Epithelial cell of proximal tubule (primary cell): ENCODE measurements at regions not wholly inside any gene's neighbourhood (a gene's known extent, or its start where the extent isn't known, plus 50 kb on each side); places are given as distances from the start of the nearest gene placed in this dataset.

ENCODE experiments used
- DNase-seq: peaks from one replicate; pipeline ENCODE4 v3.0.0-alpha.2; 2011; ENCODE audit warnings: low read depth
- H3K4me3 ChIP-seq: 2 replicates; pipeline ENCODE4 v1.5.1; 2011; ENCODE audit warnings: low read depth, mild to moderate bottlenecking, low read length
- TF ChIP-seq, protein P1 (sequence below): conservative IDR thresholded peaks from 2 replicates; pipeline ENCODE4 v1.5.1; 2012; ENCODE audit warnings: low read depth, mild to moderate bottlenecking, low read length

- no peak overlapping the region for H3K4me3 ChIP-seq
- TF ChIP-seq, protein P1, sequence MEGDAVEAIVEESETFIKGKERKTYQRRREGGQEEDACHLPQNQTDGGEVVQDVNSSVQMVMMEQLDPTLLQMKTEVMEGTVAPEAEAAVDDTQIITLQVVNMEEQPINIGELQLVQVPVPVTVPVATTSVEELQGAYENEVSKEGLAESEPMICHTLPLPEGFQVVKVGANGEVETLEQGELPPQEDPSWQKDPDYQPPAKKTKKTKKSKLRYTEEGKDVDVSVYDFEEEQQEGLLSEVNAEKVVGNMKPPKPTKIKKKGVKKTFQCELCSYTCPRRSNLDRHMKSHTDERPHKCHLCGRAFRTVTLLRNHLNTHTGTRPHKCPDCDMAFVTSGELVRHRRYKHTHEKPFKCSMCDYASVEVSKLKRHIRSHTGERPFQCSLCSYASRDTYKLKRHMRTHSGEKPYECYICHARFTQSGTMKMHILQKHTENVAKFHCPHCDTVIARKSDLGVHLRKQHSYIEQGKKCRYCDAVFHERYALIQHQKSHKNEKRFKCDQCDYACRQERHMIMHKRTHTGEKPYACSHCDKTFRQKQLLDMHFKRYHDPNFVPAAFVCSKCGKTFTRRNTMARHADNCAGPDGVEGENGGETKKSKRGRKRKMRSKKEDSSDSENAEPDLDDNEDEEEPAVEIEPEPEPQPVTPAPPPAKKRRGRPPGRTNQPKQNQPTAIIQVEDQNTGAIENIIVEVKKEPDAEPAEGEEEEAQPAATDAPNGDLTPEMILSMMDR = no peak
- no peak for DNase-seq
Observed at GRCh38 chr11:70579316-70579955, 181.1 kb downstream of the CTTN start.

DNA sequence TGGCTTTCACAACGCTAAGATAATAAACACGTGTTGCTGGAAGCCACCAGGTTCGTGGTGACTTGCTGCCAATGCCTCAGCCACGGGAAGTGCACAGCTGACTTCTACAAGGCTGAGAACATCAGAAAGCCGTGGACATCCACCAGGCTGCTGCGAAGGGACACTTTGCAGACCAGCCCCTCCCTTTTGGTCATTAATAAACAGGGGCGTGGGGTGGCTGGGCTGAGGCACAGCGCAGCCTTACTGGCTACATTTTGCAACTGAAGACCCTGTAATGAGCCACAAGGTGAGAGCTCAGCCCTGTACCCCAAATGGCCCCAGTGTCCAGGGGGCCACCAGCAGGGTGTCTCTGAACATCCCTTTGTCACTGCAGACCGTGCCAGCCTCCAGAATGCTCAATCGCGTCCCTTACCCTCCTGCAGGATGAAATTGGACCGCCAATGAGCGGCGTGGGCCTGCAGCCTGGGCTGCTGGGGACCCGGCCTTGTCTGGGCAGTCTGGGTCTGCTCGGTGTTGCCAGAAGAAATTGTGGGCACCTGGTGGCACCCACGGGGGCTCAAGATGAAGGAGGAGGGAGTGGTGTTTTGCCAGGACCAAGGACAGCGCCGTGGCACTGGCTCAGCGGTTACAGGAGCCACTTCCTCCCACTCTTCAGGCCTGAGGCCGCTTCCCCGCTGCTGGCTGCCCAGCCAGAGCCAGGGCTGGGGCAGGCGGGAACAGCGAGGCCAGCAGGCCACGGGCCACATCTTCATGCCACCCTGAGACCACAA, 181.9 kb downstream of the CTTN start:
- H3K4me3 ChIP-seq = no peak overlapping the region
- DNase-seq = no peak
- TF ChIP-seq, protein P1 = no peak

DNA sequence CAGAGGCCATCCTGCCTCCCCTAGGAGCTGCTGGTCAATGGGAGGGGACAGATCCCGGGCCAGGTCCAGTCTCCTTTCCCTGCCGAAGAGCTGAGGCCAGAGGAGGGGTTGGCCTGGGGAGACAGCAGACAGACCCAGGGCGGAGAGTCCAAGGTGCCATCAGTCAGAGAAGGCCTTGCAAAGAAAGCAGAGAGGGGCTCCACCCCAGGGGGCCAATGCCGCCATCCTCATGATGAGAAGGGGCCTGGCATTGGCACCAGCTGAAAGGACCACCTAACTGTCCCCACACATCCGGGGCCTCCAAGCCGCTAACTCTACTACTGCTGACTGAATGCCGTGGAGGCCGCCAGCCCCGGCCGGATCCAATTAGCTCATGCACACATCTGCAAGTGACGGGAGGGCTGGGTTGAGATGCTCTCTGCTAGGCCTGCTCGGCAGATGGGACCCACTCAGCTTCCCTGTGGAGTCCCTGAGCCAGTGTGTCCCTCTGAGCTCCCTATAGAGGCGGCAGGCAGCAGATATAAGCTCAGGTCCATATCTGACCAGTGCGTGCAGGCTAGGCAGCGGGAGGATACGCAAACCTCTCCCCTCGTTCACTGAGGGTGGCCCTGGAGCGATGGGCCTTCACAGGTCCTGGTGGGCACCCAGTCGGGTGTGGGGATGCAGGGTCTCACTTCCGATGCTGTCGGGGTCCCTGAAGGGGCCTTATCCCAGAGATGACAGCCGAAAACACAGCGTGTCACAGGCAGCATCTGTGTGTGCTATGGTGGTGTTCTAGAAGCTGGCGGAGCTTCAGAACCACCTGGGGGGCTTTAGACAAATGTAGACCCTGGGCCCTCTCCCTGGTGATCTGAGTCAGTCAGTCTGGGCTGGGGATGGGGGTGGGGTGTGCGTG, 183.9 kb downstream of the CTTN start:
- DNase-seq = no peak
- no peak overlapping the region for H3K4me3 ChIP-seq
- TF ChIP-seq, protein P1 = no peak

DNA sequence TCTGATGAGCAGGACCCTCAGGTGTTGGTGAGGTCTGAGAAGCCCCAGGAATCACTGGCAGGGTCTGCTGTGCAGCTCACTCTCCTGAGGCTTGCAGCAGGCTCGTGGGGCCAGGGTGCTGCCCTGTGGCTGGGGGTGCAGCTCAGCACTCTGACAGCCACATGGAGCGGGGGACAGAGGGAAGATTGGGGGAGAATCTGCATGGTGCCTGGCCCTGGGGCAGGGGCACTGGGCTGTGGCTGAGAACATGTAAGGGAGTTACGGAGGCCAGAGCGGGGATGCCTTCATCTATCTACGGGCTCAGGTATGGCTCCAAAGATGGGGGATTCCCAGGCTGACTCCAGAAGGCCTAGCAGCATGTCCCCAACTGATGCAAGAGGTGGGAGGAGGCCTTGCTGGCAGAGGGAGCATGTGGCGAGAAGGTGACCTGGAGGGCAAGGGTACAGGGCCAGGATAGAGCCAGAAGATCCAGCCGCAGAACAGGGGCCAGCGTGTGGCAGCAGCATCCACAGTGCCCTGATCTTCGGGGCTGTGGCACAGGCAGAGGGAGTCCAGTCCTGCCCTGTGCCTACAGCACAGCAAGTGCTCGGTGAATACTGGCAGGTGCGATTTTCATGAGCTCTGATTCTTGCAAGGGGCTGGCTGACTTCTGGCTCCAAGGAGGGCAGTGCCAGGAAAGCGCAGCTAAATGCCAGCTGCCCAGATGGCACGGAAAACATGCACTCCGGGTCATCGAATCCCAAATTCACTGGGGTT, 184.7 kb downstream of the CTTN start:
- TF ChIP-seq, protein P1 = no peak
- H3K4me3 ChIP-seq = no peak overlapping the region
- DNase-seq = no peak

DNA sequence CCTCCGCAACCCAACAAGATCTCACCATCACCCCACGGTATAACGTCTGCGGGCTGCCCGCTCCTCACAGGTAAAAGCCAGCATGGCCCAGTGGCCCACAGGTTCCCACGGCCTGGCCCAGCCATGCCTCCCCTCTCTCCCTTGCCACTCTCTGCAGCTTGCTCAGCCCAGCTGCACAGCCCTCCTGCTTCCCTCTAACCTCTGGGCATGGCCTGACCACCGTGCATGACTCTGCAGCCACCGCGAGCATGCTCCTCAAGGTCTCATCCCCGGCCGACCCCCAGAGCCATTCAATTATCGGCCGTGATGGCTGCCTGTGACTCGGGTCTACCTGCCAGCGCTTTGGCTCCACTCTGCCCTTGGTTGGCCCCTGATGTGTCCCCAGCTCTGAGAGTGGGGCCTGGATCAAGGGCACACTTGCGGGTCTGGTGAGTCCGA, 185.5 kb downstream of the CTTN start:
- H3K4me3 ChIP-seq = no peak overlapping the region
- no peak for DNase-seq
- TF ChIP-seq, protein P1 = no peak

GRCh38 chr11:70584498-70585235, 186.3 kb downstream of the CTTN start:
- TF ChIP-seq, protein P1 = no peak
- no peak for DNase-seq
- H3K4me3 ChIP-seq = no peak overlapping the region
